MG63 (cell line): ENCODE measurements at regions not wholly inside any gene's neighbourhood (a gene's known extent, or its start where the extent isn't known, plus 50 kb on each side); places are given as distances from the start of the nearest gene placed in this dataset.
A peak's percentile ranks its signal among the peaks of the same experiment; 100 is the strongest.

ENCODE experiments used
- DNase-seq: peaks from one replicate; pipeline ENCODE4 v3.0.0-alpha.2; 2020
- H3K27me3 ChIP-seq: fragments of 250-450 bp; sonication (Bioruptor Pico); 2 replicates; pipeline ENCODE4 v1.5.1; 2020; ENCODE audit warnings: mild to moderate bottlenecking, moderate library complexity
- H3K36me3 ChIP-seq: fragments of 250-450 bp; sonication (Bioruptor Pico); 2 replicates; pipeline ENCODE4 v1.5.1; 2020; ENCODE audit warnings: mild to moderate bottlenecking, moderate library complexity
- H3K4me3 ChIP-seq: fragments of 250-450 bp; sonication (Bioruptor Pico); 2 replicates; pipeline ENCODE4 v1.5.1; 2020; ENCODE audit warnings: mild to moderate bottlenecking, moderate library complexity
- H3K9me3 ChIP-seq: fragments of 250-450 bp; sonication (Bioruptor Pico); 2 replicates; pipeline ENCODE4 v1.5.1; 2020; ENCODE audit warnings: mild to moderate bottlenecking, moderate library complexity

DNA sequence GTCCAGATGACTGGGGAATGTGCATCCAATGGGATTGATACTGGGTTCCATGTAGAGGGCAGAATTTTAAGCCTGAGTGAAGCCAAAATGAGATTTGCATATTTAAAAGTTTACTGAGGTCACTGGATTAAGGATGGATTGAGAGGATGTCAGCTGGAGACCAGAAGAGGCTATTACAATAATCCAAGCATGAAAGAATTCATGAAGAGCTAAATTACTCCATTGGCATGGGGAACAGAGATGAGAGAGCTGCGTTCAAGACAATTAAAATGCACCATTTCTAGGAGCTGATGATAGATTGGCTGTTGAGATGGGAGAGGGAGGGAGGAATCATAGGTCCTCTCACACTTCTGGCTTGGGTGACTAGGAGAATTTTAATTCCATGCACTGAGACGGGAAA is 158.5 kb downstream of the JCAD start:
- no peak for DNase-seq
- H3K4me3 ChIP-seq = no peak overlapping the region
- H3K9me3 ChIP-seq = no peaks in the 10 kb centered on the region
- H3K36me3 ChIP-seq = no peaks in the 10 kb centered on the region
- H3K27me3 ChIP-seq = no peaks in the 10 kb centered on the region

DNA sequence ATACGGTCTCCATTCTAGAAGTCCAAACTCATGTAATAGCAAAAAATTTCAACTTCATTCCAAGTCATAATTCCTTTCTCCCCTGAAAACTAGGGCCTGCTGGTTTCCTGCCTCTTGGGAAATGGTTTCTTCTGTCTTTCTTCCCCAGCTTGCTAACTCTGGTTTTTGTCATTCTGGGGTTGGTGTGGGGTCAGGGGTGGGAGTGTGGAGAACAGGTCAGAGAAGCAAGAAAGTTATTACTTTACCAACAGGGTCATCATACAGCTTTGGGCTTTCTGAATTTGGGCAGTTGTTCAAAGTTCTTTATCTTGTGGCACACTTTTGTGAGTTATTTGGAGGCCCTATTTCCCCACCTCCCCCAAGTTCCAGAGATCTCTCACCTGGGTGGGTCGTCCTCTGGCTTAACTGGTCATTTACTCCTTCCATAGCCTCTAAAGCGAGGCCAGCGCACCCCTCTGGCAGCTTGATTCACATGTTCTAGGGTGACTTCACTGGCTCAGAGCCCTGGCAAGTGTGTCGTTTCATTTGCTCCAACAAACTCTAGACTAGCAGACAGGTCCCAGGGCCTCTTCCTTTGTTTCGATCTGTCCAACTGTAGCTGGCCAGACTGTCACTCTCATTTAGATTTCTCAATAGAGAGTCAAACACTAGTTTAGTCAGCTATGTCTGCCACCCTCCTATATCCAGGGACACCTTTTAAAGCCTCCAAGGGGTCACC is 161.2 kb downstream of the JCAD start:
- H3K36me3 ChIP-seq = no peaks in the 10 kb centered on the region
- peaks cover 4% of the 10 kb centered on the region; the same call in 1 of the 2 replicates for H3K9me3 ChIP-seq
- H3K4me3 ChIP-seq = no peak overlapping the region
- H3K27me3 ChIP-seq = no peaks in the 10 kb centered on the region
- DNase-seq = no peak

DNA sequence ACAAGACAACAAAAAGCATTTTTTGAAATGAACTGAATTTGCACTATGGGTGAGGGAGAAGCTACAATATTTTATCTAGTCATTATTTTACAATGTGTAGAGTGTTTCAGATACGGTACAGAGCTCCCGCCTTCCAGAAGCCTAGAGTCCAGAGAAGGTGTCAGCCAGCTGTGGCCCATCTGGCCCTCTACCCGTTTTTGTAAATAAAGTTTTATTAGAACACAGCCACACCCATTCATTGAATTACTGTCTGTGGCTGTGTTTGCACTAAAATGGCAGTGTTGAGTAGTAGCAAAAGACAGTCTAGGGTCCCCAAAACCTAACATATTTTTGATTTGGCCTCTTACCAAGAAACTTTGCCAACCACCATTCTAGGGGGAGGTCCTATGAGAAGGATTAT is 162.0 kb downstream of the JCAD start:
- Histone ChIP-seq H3K4me3 (no peak overlapping the region), H3K9me3 (peaks cover 4% of the 10 kb centered on the region; the same call in 1 of the 2 replicates), H3K36me3 (no peaks in the 10 kb centered on the region), H3K27me3 (no peaks in the 10 kb centered on the region)
- DNase-seq = no peak

DNA sequence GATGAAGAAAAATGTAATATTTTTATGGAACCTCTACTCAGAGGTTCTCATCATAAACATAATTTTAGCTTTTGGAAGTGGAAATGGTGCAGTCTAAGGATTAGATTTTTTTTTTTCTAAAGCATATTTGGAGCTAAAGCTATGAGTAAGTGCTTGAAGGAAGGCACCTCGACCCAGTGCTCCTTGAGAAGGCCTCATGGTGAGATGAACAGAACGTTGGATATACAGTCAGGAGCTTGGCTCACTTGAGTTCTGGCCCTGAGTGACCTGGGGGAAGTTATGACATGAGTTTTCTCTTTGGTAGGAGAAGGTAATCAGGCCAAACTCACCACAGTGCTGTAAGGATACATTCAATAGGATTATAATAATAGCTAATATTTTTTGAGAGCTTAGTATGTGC is 163.3 kb downstream of the JCAD start:
- Histone ChIP-seq H3K4me3 (no peak overlapping the region), H3K27me3 (no peaks in the 10 kb centered on the region), H3K36me3 (no peaks in the 10 kb centered on the region), H3K9me3 (peaks cover 4% of the 10 kb centered on the region; the same call in 1 of the 2 replicates)
- DNase-seq = peak; percentile 66

DNA sequence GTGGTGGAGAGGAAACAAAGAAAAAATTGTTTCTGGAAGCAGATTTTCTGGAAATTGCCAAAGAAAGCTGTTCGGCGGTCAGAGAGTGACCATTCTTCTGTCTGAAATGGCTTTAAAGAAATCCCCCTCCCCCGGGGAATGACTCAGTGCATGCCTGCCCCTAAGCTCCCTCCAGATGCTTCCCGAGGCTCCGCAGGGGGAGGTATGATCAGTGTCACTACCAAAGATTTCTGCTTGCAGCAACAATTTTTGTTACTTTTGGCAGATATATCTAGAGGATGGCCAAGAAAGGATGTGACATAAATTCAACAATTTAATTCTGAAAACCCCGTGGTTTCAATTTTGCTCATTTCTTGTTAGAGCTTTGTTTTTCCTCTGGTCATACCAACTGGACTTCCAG is 163.9 kb downstream of the JCAD start:
- no peaks in the 10 kb centered on the region for H3K27me3 ChIP-seq
- no peaks in the 10 kb centered on the region for H3K36me3 ChIP-seq
- no peak overlapping the region for H3K4me3 ChIP-seq
- peaks cover 4% of the 10 kb centered on the region; the same call in 1 of the 2 replicates for H3K9me3 ChIP-seq
- DNase-seq = peak; percentile 95

DNA sequence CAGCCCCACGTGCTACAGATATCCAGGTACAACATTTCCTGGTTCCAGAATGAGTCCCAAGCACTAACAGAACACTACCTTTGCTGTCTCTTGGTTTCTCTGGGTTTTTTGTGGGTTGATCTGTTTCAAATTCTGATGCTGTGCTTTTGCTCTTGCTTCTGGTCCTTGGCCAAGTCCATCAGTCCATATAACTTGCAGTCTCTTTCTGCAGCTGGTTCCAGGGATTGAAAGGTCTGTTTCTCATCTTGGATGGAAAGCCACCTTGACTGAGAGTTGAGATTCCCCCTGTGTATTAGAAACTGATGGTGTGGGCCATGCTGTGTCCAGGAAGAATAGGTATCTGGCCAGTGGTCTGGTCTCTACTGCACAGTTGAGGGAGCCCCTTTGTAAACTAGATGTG is 171.1 kb downstream of the JCAD start:
- no peaks in the 10 kb centered on the region for H3K36me3 ChIP-seq
- no peak overlapping the region for H3K4me3 ChIP-seq
- 0 out of 2 replicates have a peak, but pooled peaks cover under 1% of the 10 kb centered on the region for H3K9me3 ChIP-seq
- H3K27me3 ChIP-seq = no peaks in the 10 kb centered on the region
- no peak for DNase-seq

DNA sequence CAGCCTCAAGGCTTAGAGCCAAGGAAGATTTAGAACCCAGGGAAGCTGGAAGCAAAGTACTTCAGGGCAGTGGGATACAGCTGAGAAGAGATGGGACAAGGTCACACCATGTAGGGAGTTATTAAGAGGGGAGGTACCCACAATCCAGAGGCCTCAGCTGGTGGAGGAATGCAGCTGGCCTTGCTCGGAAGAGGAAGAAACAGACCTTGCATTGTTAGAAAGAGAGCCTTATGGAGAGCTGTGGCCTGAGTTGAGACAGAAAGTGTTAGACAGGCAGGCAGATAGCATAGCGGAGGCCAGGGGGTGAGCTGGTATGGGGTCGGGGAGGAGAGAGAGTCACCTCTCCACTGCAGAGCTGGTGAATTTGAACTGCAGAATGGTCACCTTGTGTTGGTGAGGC is 173.1 kb downstream of the JCAD start:
- H3K36me3 ChIP-seq = no peaks in the 10 kb centered on the region
- H3K9me3 ChIP-seq = no peaks in the 10 kb centered on the region
- DNase-seq = no peak
- H3K27me3 ChIP-seq = no peaks in the 10 kb centered on the region
- no peak overlapping the region for H3K4me3 ChIP-seq

DNA sequence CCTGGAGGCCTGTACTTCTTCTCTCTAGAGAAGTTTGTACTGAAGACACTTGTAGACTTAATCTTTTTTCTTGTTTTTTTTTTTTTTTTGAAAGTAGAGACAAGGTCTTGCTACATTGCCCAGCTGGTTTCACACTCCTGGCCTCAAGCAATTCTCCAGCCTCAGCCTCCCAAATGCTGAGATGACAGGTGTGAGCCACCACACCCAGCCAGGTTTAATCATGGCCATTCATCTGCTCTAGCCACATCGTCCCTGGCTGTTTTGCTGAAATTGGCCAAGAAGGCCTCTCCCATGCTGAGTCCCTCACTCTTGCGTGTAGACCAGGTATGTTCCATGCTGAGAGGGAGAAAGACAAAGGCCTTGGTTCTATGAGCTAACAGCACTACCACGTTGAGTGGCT is 176.2 kb downstream of the JCAD start:
- H3K27me3 ChIP-seq = no peaks in the 10 kb centered on the region
- no peak for DNase-seq
- no peak overlapping the region for H3K4me3 ChIP-seq
- no peaks in the 10 kb centered on the region for H3K36me3 ChIP-seq
- no peaks in the 10 kb centered on the region for H3K9me3 ChIP-seq

DNA sequence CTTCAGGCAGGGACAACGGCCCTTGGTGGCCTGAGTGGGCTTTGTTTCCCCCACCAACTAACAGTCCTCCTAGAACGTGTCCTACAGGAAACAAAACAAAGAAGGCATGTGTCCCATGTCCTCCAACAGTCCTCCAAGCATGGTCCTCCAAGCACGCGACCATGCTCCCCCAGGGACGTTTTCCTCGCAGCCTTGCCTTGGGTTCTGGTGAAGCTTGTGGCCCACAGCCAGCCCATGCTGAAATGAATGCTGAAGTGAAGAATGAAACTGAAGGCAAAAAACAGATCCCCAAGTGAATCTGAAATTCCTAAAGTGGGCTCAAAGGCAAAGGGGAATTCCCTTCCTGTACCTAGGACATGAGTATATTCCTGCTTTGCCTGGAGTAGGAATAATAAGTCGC is 176.6 kb downstream of the JCAD start:
- Histone ChIP-seq H3K9me3 (no peaks in the 10 kb centered on the region), H3K27me3 (no peaks in the 10 kb centered on the region)
- no peak for DNase-seq

DNA sequence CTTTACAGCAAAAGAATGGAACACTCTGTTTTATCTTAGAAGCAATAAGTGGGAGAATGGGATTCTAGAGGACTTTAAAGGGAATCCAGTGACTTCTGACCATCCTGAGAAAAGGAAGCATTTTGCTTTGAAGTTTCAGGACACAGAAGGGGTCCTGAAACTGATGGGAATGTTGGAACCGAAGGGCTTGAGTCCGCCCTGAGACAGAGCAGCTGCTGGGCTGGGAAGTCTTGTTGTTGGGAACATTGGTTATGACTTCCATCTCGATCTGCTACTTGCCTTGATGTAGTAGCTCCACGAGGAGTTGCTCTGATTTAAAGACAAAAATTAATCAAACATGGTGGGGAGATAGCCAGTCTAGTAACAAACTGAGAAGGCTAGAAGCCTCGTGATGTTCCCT is 177.6 kb downstream of the JCAD start:
- DNase-seq = no peak
- no peak overlapping the region for H3K4me3 ChIP-seq
- H3K36me3 ChIP-seq = no peaks in the 10 kb centered on the region
- H3K27me3 ChIP-seq = no peaks in the 10 kb centered on the region
- H3K9me3 ChIP-seq = no peaks in the 10 kb centered on the region

More for the DNA sequence above, 176.6 kb downstream of the JCAD start:
- H3K36me3 ChIP-seq = no peaks in the 10 kb centered on the region
- no peak overlapping the region for H3K4me3 ChIP-seq

DNA sequence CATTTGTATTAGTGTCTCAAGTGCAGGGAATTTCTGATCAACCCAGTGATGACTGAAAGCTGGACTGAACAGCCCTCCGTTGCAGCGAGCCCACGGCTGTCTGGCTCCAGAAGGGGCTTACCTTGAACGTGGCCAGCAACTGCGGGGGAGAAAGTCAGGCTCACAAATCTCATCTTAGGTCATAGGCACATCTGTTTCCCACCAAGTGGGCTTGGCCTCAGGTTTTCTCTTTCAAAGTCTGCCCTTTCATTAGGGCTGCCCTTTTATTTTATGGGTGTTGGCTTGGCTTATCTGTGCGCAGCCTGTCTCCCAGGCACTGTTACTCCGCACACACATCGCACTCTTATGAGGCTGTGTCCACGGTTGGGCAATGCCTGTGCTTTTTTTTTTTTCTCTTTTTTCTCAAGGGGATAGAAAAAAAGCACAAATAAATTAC is 178.0 kb downstream of the JCAD start:
- no peaks in the 10 kb centered on the region for H3K9me3 ChIP-seq
- no peak for DNase-seq
- no peaks in the 10 kb centered on the region for H3K27me3 ChIP-seq
- H3K36me3 ChIP-seq = no peaks in the 10 kb centered on the region
- H3K4me3 ChIP-seq = no peak overlapping the region

DNA sequence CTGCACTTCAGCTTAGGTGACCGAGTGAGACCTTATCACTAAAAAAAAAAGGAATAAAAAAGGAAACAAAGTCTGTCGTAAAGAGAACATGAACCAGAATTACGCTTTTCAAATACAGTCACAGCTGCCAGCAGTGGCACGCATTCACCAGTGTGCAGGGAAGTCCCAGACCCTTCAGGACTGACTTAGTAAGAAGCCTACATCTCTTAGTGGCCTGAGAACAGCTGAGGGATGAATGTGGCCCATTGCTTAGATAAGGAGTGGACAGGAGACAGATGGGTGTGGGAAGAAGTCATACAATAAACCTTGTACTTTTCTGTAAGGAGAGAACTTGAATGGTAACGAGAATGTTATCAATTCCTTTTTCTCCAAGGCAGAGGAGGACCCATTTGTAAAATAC is 178.5 kb downstream of the JCAD start:
- Histone ChIP-seq H3K36me3 (no peaks in the 10 kb centered on the region), H3K27me3 (no peaks in the 10 kb centered on the region), H3K9me3 (no peaks in the 10 kb centered on the region), H3K4me3 (no peak overlapping the region)
- no peak for DNase-seq

DNA sequence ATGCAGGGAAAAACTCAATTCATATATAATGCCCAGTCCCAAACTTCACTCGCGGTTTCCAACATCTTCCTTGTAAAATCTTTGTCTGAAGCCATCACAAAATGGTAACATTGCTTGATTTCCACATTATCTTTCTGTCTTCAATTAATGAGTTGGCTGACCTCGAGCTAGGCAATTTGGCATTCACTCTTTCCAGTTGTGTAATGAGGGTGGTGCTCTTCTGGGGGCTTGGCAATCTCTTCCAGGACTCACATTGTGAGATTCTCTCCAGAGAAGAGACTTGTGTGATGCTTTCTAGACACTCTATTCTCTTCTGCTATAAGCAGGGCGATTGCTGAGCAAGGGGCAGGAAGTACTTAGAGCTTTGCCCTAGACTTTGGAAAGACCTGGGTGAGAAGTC is 179.5 kb downstream of the JCAD start:
- no peaks in the 10 kb centered on the region for H3K27me3 ChIP-seq
- DNase-seq = no peak
- H3K9me3 ChIP-seq = no peaks in the 10 kb centered on the region

DNA sequence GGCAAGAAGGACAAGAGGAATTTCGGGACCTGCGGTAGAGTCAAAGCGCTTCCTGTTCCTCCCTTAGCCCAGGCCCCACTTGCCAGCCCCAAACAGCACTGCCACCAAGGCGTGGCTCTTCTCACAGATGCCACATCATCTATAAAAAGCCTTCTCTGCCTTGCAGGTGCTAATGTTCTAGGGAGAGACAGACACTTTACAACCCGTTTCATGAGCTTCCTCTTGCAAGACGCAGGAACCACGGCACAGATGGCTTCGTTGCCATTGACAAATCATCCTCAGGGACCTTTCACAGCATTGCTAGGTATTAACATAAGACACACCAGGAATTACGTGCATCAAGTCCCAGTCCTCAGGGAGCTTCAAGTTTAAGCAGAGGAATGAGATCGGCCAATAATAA is 180.9 kb downstream of the JCAD start:
- no peaks in the 10 kb centered on the region for H3K27me3 ChIP-seq
- no peaks in the 10 kb centered on the region for H3K9me3 ChIP-seq
- DNase-seq = no peak
- no peak overlapping the region for H3K4me3 ChIP-seq
- H3K36me3 ChIP-seq = no peaks in the 10 kb centered on the region

More for the DNA sequence above, 179.5 kb downstream of the JCAD start:
- no peaks in the 10 kb centered on the region for H3K36me3 ChIP-seq
- no peak overlapping the region for H3K4me3 ChIP-seq

DNA sequence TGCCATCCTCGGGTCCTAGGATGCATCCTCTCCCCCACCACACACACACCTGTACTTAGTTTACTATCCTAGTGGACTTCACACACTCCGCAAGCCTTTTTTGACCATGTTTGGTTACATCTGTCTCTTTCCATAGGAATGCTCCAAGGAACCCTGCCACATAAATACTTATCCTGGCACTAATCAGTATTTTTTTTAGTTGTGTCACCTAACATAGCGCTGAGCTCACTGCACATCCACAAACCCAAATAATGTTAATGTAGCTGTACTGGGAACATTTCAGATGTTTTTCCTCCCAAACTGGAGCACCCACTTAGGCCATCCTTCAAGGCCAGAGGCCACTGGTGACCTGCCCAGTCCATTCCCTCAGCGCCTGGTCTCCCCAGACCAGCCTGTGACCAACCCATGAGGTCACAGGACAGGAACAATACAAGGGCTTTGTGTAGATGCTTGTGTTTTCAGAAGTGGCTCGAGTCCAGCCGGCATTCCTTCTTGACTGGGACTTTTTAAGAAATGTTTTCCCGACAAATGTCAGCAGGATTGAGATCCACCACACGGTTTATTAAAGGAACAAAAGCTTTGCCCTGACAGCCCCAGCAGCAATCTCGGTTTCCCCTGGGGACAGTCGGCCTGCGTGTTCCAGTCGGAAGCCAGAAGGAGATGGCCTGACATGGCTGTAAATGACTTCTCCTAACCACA is 181.4 kb downstream of the JCAD start:
- H3K9me3 ChIP-seq = no peaks in the 10 kb centered on the region
- no peaks in the 10 kb centered on the region for H3K27me3 ChIP-seq
- H3K36me3 ChIP-seq = no peaks in the 10 kb centered on the region
- no peak for DNase-seq
- H3K4me3 ChIP-seq = no peak overlapping the region

DNA sequence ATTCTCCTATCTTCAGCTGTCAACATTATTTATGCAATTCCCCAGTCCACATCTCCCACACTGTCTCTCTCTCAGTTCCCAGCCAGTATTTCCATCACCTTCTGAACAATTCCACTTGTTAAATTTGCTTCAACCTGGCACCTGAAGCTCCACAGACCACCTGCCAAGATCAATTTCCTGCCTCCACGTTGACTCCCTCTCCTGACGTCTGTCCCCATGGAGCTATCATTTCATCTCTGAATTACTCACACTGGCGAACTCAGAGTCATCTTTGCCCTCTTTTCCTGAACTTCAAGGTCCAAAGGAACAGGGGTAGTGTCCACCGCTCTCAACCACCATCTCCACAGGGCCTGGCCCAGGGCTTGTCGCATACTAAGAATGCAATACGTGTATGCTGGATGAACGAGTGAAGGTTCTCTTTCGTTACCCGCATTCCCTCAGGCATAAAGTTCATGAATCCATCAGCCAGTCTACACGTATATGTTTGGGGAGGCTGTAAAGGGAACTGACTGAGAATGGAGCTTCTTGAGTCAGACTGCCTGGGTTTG is 183.3 kb downstream of the JCAD start:
- DNase-seq = no peak
- H3K4me3 ChIP-seq = no peak overlapping the region
- no peaks in the 10 kb centered on the region for H3K27me3 ChIP-seq
- H3K9me3 ChIP-seq = no peaks in the 10 kb centered on the region
- H3K36me3 ChIP-seq = no peaks in the 10 kb centered on the region

DNA sequence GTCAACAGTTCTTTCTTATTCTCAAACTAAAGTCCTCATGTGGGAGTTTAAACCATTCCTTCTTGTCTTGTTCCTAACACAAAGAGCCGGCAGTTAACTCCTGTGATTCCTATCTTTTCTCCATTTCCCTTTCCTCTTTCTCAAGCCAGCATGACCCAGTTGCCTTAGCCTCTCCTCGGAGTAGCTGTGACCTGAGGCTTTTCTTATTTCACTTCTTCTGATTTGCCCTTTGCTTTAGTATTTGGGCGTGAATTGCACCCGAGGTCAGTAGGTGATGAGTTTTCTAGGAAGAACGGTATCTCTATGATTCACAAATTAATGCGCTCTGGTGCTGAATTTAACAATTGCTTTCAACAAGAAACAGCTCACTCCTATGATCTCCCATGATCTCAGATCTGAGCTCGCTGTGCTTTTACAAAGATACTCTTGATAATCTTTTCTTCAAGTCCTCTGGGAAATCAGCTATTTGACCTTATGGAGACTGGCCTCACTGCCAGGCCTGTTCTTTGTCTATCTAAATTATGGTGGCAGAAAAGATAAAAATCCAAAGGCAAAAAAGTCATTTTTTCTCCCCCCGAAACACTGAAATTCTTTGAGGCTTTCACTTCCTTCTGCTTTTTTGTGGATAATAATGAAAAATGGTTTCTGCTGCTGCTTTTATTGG is 184.6 kb downstream of the JCAD start:
- no peaks in the 10 kb centered on the region for H3K27me3 ChIP-seq
- no peaks in the 10 kb centered on the region for H3K36me3 ChIP-seq
- H3K9me3 ChIP-seq = no peaks in the 10 kb centered on the region
- no peak for DNase-seq
- no peak overlapping the region for H3K4me3 ChIP-seq
